Muscle layer of duodenum (tissue), 2 donors: ENCODE measurements at regions not wholly inside any gene's neighbourhood (a gene's known extent, or its start where the extent isn't known, plus 50 kb on each side); places are given as distances from the start of the nearest gene placed in this dataset.
"Not testable (repeated sequence)": the region's sequence is repeated elsewhere in the genome, so short reads cannot be mapped to it uniquely, and the experiment has no call there.

Experiments used
- H3K27ac ChIP-seq: one replicate; pipeline ENCODE4 v1.7.0; 2013; ENCODE audit warnings: mild to moderate bottlenecking, low read length
- H3K27me3 ChIP-seq: one replicate; pipeline ENCODE4 v1.7.0; 2013; ENCODE audit warnings: low read depth, mild to moderate bottlenecking, control low read depth, low read length
- H3K36me3 ChIP-seq, 2 donors: one replicate each; pipeline ENCODE4 v1.7.0; 2013; ENCODE audit warnings: low read length in 2 of 2, control low read depth in 1 of 2, mild to moderate bottlenecking in 1 of 2; ENCODE audit not compliant: insufficient read depth in 2 of 2, control insufficient read depth in 1 of 2
- H3K4me1 ChIP-seq, 2 donors: one replicate each; pipeline ENCODE4 v1.7.0; 2013; ENCODE audit warnings: low read length in 2 of 2, mild to moderate bottlenecking in 2 of 2, control low read depth in 1 of 2, moderate library complexity in 1 of 2; ENCODE audit not compliant: insufficient read depth in 2 of 2, control insufficient read depth in 1 of 2
- H3K4me3 ChIP-seq, 2 donors: one replicate each; pipeline ENCODE4 v1.7.0; 2013; ENCODE audit warnings: low read length in 2 of 2, low read depth in 1 of 2, mild to moderate bottlenecking in 1 of 2
- H3K9me3 ChIP-seq, 2 donors: one replicate each; pipeline ENCODE4 v1.7.0; 2013; ENCODE audit warnings: low read length in 2 of 2, control low read depth in 1 of 2, mild to moderate bottlenecking in 1 of 2; ENCODE audit not compliant: control insufficient read depth in 1 of 2
- donor health status: healthy.

DNA sequence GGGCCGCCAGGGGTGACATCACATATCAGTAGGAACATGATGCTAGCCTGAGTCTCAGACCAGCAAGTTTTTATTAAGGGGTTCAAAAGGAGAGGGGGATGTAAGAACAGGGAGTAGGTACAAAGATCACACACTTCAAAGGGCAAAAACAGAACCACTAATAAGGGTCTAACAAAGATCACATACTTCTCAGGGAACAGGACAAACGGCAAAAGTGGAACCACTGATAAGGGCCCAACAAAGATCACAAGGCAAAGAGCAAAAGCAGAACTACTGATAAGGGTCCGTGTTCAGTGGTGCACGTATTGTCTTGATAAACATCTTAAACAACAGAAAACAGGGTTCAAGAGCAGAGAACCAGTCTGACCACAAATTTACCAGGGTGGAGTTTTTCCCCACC, 107.0 kb downstream of the CCNG2 start:
- not testable (repeated sequence) for H3K4me3 ChIP-seq, H3K4me1 ChIP-seq, H3K36me3 ChIP-seq, H3K27me3 ChIP-seq, H3K27ac ChIP-seq, H3K9me3 ChIP-seq

DNA sequence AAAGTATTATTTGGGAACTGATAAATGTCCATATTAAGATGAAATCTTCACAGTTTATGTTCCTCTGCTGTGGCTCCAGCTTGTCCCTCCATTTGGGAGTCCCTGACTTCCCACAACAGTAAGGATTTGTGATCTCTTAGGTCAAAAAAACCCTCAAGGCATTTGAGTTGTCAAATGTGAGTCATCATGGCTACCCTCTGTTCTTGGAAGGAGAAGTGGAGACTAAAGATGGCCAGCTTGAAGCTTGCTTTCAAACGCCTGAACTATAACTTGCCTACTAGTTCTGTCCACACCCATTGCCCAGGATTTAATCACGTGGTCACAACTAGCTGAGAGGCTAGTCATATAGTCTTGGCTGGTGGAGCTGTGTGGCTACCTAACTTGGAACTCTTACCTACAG, 107.8 kb downstream of the CCNG2 start:
- no peaks in the 10 kb centered on the region for H3K36me3 ChIP-seq
- H3K4me3 ChIP-seq: no peak overlapping the region
- H3K4me1 ChIP-seq: no peaks in the 10 kb centered on the region
- no peaks in the 10 kb centered on the region for H3K27me3 ChIP-seq
- H3K9me3 ChIP-seq: peaks cover 0 to 3% of the 10 kb centered on the region in 2 donors
- no peak overlapping the region for H3K27ac ChIP-seq

- Histone ChIP-seq H3K27me3 (no peaks in the 10 kb centered on the region), H3K4me3 (no peak overlapping the region), H3K9me3 (peaks cover 0 to 3% of the 10 kb centered on the region in 2 donors), H3K27ac (no peak overlapping the region), H3K36me3 (no peaks in the 10 kb centered on the region), H3K4me1 (no peaks in the 10 kb centered on the region)
These were observed 111.1 kb downstream of the CCNG2 start for GRCh38 chr4:77268108-77268507.

DNA sequence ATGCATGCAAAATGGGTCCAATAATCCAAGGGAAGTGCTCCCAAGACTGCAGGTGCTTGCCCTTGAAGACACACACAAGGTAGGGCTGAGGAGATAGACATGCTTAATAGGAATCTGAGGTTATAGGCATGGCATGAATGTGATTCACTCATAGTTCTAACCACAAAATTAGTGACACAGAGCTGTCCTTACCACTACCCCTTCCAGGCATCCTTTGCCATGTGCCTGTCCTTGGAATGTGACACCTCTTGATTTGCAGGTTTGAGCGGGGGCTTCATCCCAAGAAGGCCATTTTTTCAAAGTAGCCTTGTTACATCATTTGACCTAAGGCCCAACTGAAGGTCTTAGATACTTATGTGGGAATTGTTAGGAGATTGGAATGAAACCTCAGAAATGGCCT, 112.5 kb downstream of the CCNG2 start:
- Histone ChIP-seq H3K27me3 (no peaks in the 10 kb centered on the region), H3K4me3 (no peak overlapping the region), H3K9me3 (no peaks in the 10 kb centered on the region), H3K4me1 (no peaks in the 10 kb centered on the region), H3K36me3 (no peaks in the 10 kb centered on the region), H3K27ac (no peak overlapping the region)

GRCh38 chr4:77273412-77273811, 116.4 kb downstream of the CCNG2 start:
- Histone ChIP-seq H3K4me3 (no peak overlapping the region), H3K4me1 (no peaks in the 10 kb centered on the region), H3K27me3 (no peaks in the 10 kb centered on the region), H3K27ac (no peak overlapping the region), H3K9me3 (no peaks in the 10 kb centered on the region), H3K36me3 (no peaks in the 10 kb centered on the region)

- H3K36me3 ChIP-seq, H3K27ac ChIP-seq, H3K4me1 ChIP-seq, H3K27me3 ChIP-seq, H3K4me3 ChIP-seq, H3K9me3 ChIP-seq: not testable (repeated sequence)
These were observed 122.1 kb downstream of the CCNG2 start for GRCh38 chr4:77279114-77279513.

DNA sequence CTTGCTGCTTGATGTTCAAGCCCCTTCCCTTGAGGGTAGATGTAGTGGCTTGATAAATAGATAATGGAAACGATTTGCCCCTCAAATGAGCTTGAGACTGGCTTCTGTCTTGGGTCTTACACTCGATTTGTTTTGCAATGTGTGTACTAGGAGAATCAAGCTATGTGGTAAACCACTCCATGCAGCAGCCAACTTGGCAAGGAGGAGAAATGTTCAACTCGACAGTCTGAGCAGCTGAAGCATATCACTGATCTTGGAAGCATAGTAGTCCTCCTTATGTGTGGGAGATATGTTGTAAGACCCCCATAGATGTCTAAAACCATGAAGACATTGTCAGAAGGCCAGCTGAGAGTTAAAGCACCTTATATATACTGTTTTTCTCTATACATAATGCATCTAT, 125.3 kb downstream of the CCNG2 start:
- H3K27ac ChIP-seq: no peak overlapping the region
- H3K9me3 ChIP-seq: no peaks in the 10 kb centered on the region
- H3K27me3 ChIP-seq: no peaks in the 10 kb centered on the region
- H3K36me3 ChIP-seq: no peaks in the 10 kb centered on the region
- no peaks in the 10 kb centered on the region for H3K4me1 ChIP-seq
- no peak overlapping the region for H3K4me3 ChIP-seq

GRCh38 chr4:77284036-77284435, 127.0 kb downstream of the CCNG2 start:
- Histone ChIP-seq H3K36me3 (no peaks in the 10 kb centered on the region), H3K27ac (no peak overlapping the region), H3K9me3 (no peaks in the 10 kb centered on the region), H3K4me1 (no peaks in the 10 kb centered on the region), H3K27me3 (no peaks in the 10 kb centered on the region), H3K4me3 (no peak overlapping the region)

DNA sequence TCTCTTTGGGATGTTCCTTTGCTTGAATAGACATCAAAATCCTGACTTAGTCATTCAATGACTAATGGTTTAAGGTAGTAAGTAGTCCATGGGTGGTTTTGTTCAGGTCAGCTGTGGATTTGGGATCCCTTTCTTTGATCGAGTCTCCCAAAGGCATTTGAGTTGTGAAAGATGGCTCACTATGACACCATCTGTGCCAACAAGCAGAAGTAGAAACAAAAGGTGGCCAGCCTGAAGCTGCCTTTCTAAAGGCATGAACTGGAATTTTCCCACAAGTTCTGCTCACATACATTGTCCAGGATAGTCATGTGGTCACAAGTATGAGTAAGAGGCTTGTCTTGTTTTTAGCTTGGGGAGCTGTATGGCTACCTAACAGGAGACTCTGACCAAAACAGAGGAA, 129.9 kb downstream of the CCNG2 start:
- no peaks in the 10 kb centered on the region for H3K9me3 ChIP-seq
- no peaks in the 10 kb centered on the region for H3K4me1 ChIP-seq
- no peaks in the 10 kb centered on the region for H3K36me3 ChIP-seq
- no peaks in the 10 kb centered on the region for H3K27me3 ChIP-seq
- H3K27ac ChIP-seq: no peak overlapping the region
- H3K4me3 ChIP-seq: no peak overlapping the region

- Histone ChIP-seq H3K4me3 (no peak overlapping the region), H3K27ac (no peak overlapping the region), H3K4me1 (no peaks in the 10 kb centered on the region), H3K27me3 (no peaks in the 10 kb centered on the region), H3K36me3 (no peaks in the 10 kb centered on the region), H3K9me3 (no peaks in the 10 kb centered on the region)
These were observed 136.4 kb downstream of the CCNG2 start for GRCh38 chr4:77293426-77293825.

DNA sequence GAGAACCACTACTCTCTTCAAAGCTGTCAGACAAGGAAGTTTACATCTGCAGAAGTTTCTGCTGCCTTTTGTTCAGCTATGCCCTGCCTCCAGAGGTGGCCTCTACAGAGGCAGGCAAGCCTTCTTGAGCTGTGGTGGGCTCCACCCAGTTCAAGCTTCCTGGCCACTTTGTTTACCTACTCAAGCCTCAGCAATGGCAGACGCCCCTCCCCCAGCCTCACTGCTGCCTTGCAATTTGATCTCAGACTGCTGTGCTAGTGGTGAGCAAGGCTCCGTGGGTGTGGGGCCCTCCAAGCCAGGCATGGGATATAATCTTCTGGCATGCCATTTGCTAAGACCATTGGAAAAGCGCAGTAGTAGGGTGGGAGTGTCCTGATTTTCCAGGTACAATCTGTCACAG, 144.0 kb downstream of the CCNG2 start:
- H3K4me1 ChIP-seq, H3K36me3 ChIP-seq, H3K27ac ChIP-seq, H3K9me3 ChIP-seq, H3K4me3 ChIP-seq, H3K27me3 ChIP-seq: not testable (repeated sequence)

DNA sequence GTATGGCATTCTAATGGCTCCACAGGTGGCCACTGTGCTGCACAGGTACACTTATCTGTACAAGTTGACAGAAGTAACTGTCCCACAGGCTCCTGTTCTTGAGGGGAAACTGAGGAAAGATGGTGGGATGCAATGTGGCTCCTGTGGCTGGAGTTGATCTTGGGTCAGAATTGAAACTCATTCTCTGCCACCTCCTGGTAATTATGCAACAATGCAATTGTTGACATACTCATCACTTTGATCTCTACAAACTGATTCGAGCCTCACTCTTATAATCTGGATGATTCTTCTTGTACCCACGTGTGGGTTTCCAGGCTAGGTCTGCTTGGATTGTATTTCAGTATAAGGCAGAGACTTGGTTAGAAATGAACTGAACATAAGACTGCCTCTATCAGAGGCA, 148.8 kb downstream of the CCNG2 start:
- Histone ChIP-seq H3K9me3 (no peaks in the 10 kb centered on the region), H3K4me3 (no peak overlapping the region), H3K27ac (no peak overlapping the region), H3K4me1 (no peaks in the 10 kb centered on the region), H3K27me3 (no peaks in the 10 kb centered on the region), H3K36me3 (no peaks in the 10 kb centered on the region)
